ENCODE measurements at regions not wholly inside any gene's neighbourhood (a gene's known extent, or its start where the extent isn't known, plus 50 kb on each side); places are given as distances from the start of the nearest gene placed in this dataset.
A peak's percentile ranks its signal among the peaks of the same experiment; 100 is the strongest.

GRCh38 chr5:6806668-6807067 lies 93.4 kb downstream of the TENT4A start:
- no peak for DNase-seq

GRCh38 chr5:6808462-6808861 lies 95.2 kb downstream of the TENT4A start:
- DNase-seq, result no peak

GRCh38 chr5:6810641-6811405 lies 97.6 kb downstream of the TENT4A start:
- no peak for DNase-seq

- DNase-seq, result no peak
Observed at GRCh38 chr5:6812091-6812490, 98.9 kb downstream of the TENT4A start.

- peak; percentile 77 for DNase-seq
Observed at GRCh38 chr5:6812800-6813731, 99.8 kb downstream of the TENT4A start.

GRCh38 chr5:6814816-6815215 lies 101.6 kb downstream of the TENT4A start:
- DNase-seq, result no peak

GRCh38 chr5:6818594-6819511 lies 105.6 kb downstream of the TENT4A start:
- no peak for DNase-seq

- no peak for DNase-seq
Observed at GRCh38 chr5:6819521-6819920, 106.3 kb downstream of the TENT4A start.

GRCh38 chr5:6820851-6821479 lies 107.7 kb downstream of the TENT4A start:
- no peak for DNase-seq

- DNase-seq, result no peak
Observed at GRCh38 chr5:6822068-6822467, 108.8 kb downstream of the TENT4A start.

- no peak for DNase-seq
Observed at GRCh38 chr5:6822556-6823343, 109.5 kb downstream of the TENT4A start.

- DNase-seq, result no peak
Observed at GRCh38 chr5:6823996-6824395, 110.8 kb downstream of the TENT4A start.

- DNase-seq, result no peak
Observed at GRCh38 chr5:6825678-6826244, 112.5 kb downstream of the TENT4A start.

- DNase-seq, result no peak
Observed at GRCh38 chr5:6826756-6827155, 113.5 kb downstream of the TENT4A start.

- no peak for DNase-seq
Observed at GRCh38 chr5:6827526-6828219, 114.4 kb downstream of the TENT4A start.

GRCh38 chr5:6829150-6829784 lies 116.0 kb downstream of the TENT4A start:
- no peak for DNase-seq

- no peak for DNase-seq
Observed at GRCh38 chr5:6830643-6831239, 117.5 kb downstream of the TENT4A start.

- DNase-seq, result no peak
Observed at GRCh38 chr5:6831678-6832671, 118.7 kb downstream of the TENT4A start.

All from DMS79 (cell line).